Upper lobe of left lung (tissue), 6 donors: ENCODE measurements at regions not wholly inside any gene's neighbourhood (a gene's known extent, or its start where the extent isn't known, plus 50 kb on each side); places are given as distances from the start of the nearest gene placed in this dataset.

Experiments
- ATAC-seq, 2 donors: fragments of 200-7000 bp; cut with Tn5 transposase; one replicate each; pipeline ENCODE4 v1.9.1; 2022; ENCODE audit warnings: mild to moderate bottlenecking in 2 of 2, moderate library complexity in 2 of 2; ENCODE audit not compliant: low FRiP score in 2 of 2
- DNase-seq, 2 donors: peaks; one replicate each; pipeline ENCODE4 v3.0.0-alpha.2; 2019 to 2020
- H3K27ac ChIP-seq, 4 donors: fragments of 200-600 bp; sonication (generic); one replicate each; pipeline ENCODE4 v1.5.1; 2016 to 2019
- H3K27me3 ChIP-seq, 4 donors: fragments of 200-600 bp; sonication (generic); one replicate each; pipeline ENCODE4 v1.5.1; 2017 to 2019
- H3K36me3 ChIP-seq, 4 donors: fragments of 200-600 bp; sonication (generic); one replicate each; pipeline ENCODE4 v1.5.1; 2016 to 2019
- H3K4me1 ChIP-seq, 4 donors: fragments of 200-600 bp; sonication (generic); one replicate each; pipeline ENCODE4 v1.5.1; 2018 to 2019
- H3K4me3 ChIP-seq, 4 donors: fragments of 200-600 bp; sonication (generic); one replicate each; pipeline ENCODE4 v1.5.1; 2017 to 2019; ENCODE audit warnings: mild to moderate bottlenecking in 2 of 4, moderate library complexity in 1 of 4
- H3K9me3 ChIP-seq, 4 donors: fragments of 200-600 bp; sonication (generic); one replicate each; pipeline ENCODE4 v1.5.1; 2018 to 2019
- EP300 ChIP-seq, 4 donors: sonication (generic); formaldehyde crosslinking; IDR thresholded peaks; one replicate each; pipeline ENCODE4 v1.5.1; 2017; ENCODE audit warnings: antibody characterized with exemption in 4 of 4, control low read depth in 2 of 4
- POLR2A ChIP-seq, 4 donors: fragments of 450-650 bp; IDR thresholded peaks; one replicate each; pipeline ENCODE4 v1.5.1; 2016 to 2017; ENCODE audit warnings: antibody characterized with exemption in 4 of 4, mild to moderate bottlenecking in 2 of 4
- POLR2AphosphoS5 ChIP-seq, 2 donors: sonication (generic); formaldehyde crosslinking; IDR thresholded peaks; one replicate each; pipeline ENCODE4 v1.5.1; 2017; ENCODE audit warnings: antibody characterized with exemption in 2 of 2
- WGBS, 2 donors: methylation state at CpG; one replicate each; pipeline ENCODE4 v1.1.5; 2017 to 2018; 5-methylcytosine and 5-hydroxymethylcytosine counted together
- TF ChIP-seq, protein P1 (sequence below), 6 experiments: fragments of 450-650 bp in 4 of 6; fragments of 200-600 bp in 2 of 6; sonication (generic) in 2 of 6; IDR thresholded peaks; one replicate each; pipeline ENCODE4 v1.5.1; 2016 to 2019; ENCODE audit warnings: antibody characterized with exemption in 6 of 6
- donor health status: DM: no; HTN: no; CAD: no; lungs with moderate emphysema.
- donor health status: DM: no; HTN: yes; CAD: no; lungs with severe emphysema.

DNA sequence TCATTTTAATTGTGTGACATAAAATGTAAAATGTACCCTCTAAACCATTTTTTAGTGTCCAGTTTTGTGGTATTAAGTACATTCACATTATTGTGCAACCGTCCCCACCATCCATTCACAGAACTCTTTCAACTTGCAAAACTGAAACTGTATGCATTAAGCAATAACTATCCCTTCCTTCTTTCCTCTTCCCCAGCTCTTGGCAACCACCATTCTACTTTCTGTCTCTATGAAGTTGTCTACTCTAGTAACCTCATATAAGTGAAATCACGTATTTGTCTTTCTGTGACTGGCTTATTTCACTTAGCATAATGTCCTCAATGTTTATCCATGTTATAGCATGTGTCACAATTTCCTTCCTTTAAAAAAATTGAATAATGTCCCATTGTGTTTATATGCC, 142.4 kb downstream of the C9orf152 start:
- ATAC-seq (peak in 1 of 2 donors; percentile 58), DNase-seq (no peak)
- H3K4me1 ChIP-seq = peaks cover 44 to 66% (median 48%) of the 10 kb centered on the region in 4 donors
- TF ChIP-seq EP300 (IDR thresholded peaks at IDR 0.05) = no peak
- no peak for TF ChIP-seq POLR2A (IDR thresholded peaks at IDR 0.05)
- TF ChIP-seq POLR2AphosphoS5 (IDR thresholded peaks at IDR 0.05) = no peak
- TF ChIP-seq, protein P1, sequence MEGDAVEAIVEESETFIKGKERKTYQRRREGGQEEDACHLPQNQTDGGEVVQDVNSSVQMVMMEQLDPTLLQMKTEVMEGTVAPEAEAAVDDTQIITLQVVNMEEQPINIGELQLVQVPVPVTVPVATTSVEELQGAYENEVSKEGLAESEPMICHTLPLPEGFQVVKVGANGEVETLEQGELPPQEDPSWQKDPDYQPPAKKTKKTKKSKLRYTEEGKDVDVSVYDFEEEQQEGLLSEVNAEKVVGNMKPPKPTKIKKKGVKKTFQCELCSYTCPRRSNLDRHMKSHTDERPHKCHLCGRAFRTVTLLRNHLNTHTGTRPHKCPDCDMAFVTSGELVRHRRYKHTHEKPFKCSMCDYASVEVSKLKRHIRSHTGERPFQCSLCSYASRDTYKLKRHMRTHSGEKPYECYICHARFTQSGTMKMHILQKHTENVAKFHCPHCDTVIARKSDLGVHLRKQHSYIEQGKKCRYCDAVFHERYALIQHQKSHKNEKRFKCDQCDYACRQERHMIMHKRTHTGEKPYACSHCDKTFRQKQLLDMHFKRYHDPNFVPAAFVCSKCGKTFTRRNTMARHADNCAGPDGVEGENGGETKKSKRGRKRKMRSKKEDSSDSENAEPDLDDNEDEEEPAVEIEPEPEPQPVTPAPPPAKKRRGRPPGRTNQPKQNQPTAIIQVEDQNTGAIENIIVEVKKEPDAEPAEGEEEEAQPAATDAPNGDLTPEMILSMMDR (IDR thresholded peaks at IDR 0.05) = no peak
- no peaks in the 10 kb centered on the region for H3K27me3 ChIP-seq
- H3K9me3 ChIP-seq = no peaks in the 10 kb centered on the region
- H3K36me3 ChIP-seq = peaks cover 0 to under 1% (median 0%) of the 10 kb centered on the region in 4 donors
- H3K4me3 ChIP-seq = no peak overlapping the region
- peak overlapping the region in 3 of 4 donors; percentile 19 to 65 (median 64) for H3K27ac ChIP-seq
- WGBS, 2 donors = 45 to 49% methylated on average over 2 of the region's 2 CpGs

DNA sequence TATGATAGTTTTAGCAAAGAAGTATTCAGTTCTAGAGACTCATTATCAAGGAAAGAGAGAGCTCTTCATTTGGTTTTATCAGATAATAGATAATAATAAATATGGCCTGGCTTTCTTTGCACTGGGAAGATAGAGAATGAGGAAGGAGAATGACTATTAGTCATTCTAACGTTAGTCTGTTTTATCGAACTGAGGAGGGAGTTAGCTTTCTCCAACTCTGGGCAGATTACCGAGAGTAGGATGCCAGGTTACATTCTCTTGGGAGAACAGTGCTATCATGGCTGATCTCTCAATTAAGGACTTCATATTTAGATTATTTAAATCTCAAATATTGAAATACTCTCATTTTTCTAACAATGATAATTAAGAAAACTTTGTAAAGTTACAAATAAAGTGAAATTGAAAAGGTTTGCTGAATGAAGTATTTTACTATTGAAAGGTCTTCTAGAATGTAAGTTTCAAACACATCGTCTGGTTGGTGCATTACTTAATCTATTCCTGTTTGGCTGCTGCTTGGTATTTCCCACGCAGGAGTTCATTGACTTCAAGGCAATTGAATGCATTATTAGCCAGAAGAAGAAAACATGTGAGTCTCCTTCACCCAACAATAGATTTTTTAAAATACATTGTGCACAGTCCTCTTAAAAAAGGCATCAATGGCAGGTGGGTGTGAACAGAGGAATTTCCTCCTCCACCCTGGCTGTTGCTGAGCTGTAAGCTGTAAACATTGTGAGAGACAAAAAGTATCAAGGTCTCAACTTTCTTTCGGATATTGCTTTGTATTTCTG, 140.8 kb downstream of the C9orf152 start:
- Histone ChIP-seq H3K4me3 (no peak overlapping the region), H3K9me3 (no peaks in the 10 kb centered on the region), H3K27ac (no peak overlapping the region), H3K27me3 (no peaks in the 10 kb centered on the region), H3K4me1 (peaks cover 44 to 72% (median 48%) of the 10 kb centered on the region in 4 donors), H3K36me3 (no peaks in the 10 kb centered on the region)
- DNase-seq (no peak), ATAC-seq (no peak)
- 32 to 42% methylated on average over 6 of the region's 6 CpGs for WGBS, 2 donors
- TF ChIP-seq EP300 (IDR thresholded peaks at IDR 0.05) = no peak
- TF ChIP-seq, protein P1 (IDR thresholded peaks at IDR 0.05) = no peak
- no peak for TF ChIP-seq POLR2AphosphoS5 (IDR thresholded peaks at IDR 0.05)
- no peak for TF ChIP-seq POLR2A (IDR thresholded peaks at IDR 0.05)

- H3K27me3 ChIP-seq = no peaks in the 10 kb centered on the region
- ATAC-seq (no peak), DNase-seq (no peak)
- peak overlapping the region in 1 of 4 donors; percentile 57 for H3K27ac ChIP-seq
- TF ChIP-seq EP300 (IDR thresholded peaks at IDR 0.05) = no peak
- TF ChIP-seq POLR2A (IDR thresholded peaks at IDR 0.05) = no peak
- no peak overlapping the region for H3K4me3 ChIP-seq
- H3K4me1 ChIP-seq = peaks cover 46 to 72% (median 53%) of the 10 kb centered on the region in 4 donors
- H3K36me3 ChIP-seq = no peaks in the 10 kb centered on the region
- H3K9me3 ChIP-seq = no peaks in the 10 kb centered on the region
Observed at GRCh38 chr9:110068212-110068611, 139.7 kb downstream of the C9orf152 start.

- Histone ChIP-seq H3K27me3 (no peaks in the 10 kb centered on the region), H3K27ac (peak overlapping the region; percentile 45 to 76 (median 52)), H3K9me3 (no peaks in the 10 kb centered on the region), H3K4me3 (no peak overlapping the region), H3K4me1 (peaks cover 36 to 70% (median 49%) of the 10 kb centered on the region in 4 donors), H3K36me3 (no peaks in the 10 kb centered on the region)
- 54 to 55% methylated on average over 14 of the region's 14 CpGs for WGBS, 2 donors
- DNase-seq = peak in 1 of 2 donors; percentile 60
- TF ChIP-seq, protein P1 (IDR thresholded peaks at IDR 0.05) = no peak
- peak in 1 of 2 donors; percentile 34 for TF ChIP-seq POLR2AphosphoS5 (IDR thresholded peaks at IDR 0.05)
- TF ChIP-seq EP300 (IDR thresholded peaks at IDR 0.05) = peak in 1 of 4 donors; percentile 27
- TF ChIP-seq POLR2A (IDR thresholded peaks at IDR 0.05) = peak in 1 of 4 donors; percentile 22
- peak; percentile 65 to 80 for ATAC-seq
Observed at GRCh38 chr9:110069326-110070248, 138.4 kb downstream of the C9orf152 start.
